ENCODE measurements at regions not wholly inside any gene's neighbourhood (a gene's known extent, or its start where the extent isn't known, plus 50 kb on each side); places are given as distances from the start of the nearest gene placed in this dataset.

DNA sequence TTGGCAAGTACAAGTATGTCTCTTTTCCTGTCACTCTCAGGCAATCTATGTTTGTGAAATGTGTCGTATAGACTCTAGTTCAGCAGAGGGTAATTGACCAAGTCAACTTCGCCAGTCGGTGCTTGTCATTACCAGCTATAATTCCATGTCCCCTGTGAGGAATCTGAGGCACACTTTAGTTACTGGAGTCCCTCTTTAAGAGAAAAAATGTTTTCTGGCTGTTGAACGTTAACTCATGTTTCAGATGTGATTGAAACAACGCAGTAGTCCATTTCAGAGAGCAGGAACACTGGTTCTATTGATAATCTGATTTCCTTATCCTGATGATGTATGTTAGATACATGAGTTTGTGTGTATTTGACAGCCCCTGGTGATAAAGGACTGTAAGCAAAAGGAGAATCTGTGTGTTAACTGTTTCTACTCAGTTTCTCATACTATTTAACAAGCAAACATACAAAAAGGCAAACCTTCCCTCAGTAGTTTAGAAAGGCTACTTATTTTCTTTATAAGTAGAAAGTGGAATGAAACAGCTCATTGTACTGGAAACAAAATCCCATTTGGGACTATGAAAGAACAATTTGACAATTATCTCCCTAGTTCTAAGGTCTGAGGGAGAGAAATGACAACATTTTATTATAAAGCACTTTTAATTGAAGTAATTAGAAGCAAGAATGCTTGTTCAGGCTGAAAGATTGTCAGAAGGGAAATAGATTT lies 161.1 kb upstream of the TRHDE start:
- no peaks in the 10 kb centered on the region for H3K27me3 ChIP-seq
- DNase-seq = no peak
- TF ChIP-seq POLR2AphosphoS5 (IDR thresholded peaks at IDR 0.05) = no peak
- no peak for TF ChIP-seq POLR2A (IDR thresholded peaks at IDR 0.05)
- no peak for TF ChIP-seq EP300 (IDR thresholded peaks at IDR 0.05)
- TF ChIP-seq, protein P1, sequence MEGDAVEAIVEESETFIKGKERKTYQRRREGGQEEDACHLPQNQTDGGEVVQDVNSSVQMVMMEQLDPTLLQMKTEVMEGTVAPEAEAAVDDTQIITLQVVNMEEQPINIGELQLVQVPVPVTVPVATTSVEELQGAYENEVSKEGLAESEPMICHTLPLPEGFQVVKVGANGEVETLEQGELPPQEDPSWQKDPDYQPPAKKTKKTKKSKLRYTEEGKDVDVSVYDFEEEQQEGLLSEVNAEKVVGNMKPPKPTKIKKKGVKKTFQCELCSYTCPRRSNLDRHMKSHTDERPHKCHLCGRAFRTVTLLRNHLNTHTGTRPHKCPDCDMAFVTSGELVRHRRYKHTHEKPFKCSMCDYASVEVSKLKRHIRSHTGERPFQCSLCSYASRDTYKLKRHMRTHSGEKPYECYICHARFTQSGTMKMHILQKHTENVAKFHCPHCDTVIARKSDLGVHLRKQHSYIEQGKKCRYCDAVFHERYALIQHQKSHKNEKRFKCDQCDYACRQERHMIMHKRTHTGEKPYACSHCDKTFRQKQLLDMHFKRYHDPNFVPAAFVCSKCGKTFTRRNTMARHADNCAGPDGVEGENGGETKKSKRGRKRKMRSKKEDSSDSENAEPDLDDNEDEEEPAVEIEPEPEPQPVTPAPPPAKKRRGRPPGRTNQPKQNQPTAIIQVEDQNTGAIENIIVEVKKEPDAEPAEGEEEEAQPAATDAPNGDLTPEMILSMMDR (IDR thresholded peaks at IDR 0.05) = no peak
- no peak overlapping the region for H3K27ac ChIP-seq
- H3K4me3 ChIP-seq = no peak overlapping the region
- no peaks in the 10 kb centered on the region for H3K36me3 ChIP-seq
- no peaks in the 10 kb centered on the region for H3K9me3 ChIP-seq
- intact Hi-C loops (cut with DNase I; ENCODE audit: low total_unique reads) = no loop called here
- no peaks in the 10 kb centered on the region for H3K4me1 ChIP-seq
- WGBS, 5 donors = 42 to 55% (median 52%) methylated on average over 5 of the region's 5 CpGs

DNA sequence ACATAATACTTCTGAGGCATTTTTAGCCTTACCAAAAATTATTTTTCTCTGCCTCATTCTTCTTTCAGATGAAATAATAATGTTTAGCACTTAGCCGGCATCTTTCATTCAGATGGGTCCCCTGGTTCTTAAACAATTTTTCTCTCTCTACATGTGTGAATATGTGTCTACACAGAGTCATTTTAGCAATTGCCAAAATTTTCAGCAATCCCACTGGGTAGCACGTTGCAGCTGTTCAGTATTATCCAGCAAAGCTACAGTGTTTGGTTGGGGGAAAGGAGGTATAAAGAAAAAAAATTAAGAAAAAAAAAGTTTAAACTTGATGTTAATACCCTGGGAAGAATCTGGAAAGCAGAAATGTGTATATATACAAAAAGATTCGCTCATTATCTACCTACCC lies 160.5 kb upstream of the TRHDE start:
- TF ChIP-seq POLR2A (IDR thresholded peaks at IDR 0.05) (no peak), POLR2AphosphoS5 (IDR thresholded peaks at IDR 0.05) (no peak), EP300 (IDR thresholded peaks at IDR 0.05) (no peak)
- TF ChIP-seq, protein P1 (IDR thresholded peaks at IDR 0.05) = no peak
- WGBS, 5 donors = 68 to 80% (median 75%) methylated on average over 3 of the region's 3 CpGs
- no peaks in the 10 kb centered on the region for H3K36me3 ChIP-seq
- no peaks in the 10 kb centered on the region for H3K9me3 ChIP-seq
- no peak overlapping the region for H3K4me3 ChIP-seq
- no peak for DNase-seq
- intact Hi-C loops (cut with DNase I; ENCODE audit: low total_unique reads) = no loop called here
- no peaks in the 10 kb centered on the region for H3K27me3 ChIP-seq
- H3K27ac ChIP-seq = no peak overlapping the region
- no peaks in the 10 kb centered on the region for H3K4me1 ChIP-seq

DNA sequence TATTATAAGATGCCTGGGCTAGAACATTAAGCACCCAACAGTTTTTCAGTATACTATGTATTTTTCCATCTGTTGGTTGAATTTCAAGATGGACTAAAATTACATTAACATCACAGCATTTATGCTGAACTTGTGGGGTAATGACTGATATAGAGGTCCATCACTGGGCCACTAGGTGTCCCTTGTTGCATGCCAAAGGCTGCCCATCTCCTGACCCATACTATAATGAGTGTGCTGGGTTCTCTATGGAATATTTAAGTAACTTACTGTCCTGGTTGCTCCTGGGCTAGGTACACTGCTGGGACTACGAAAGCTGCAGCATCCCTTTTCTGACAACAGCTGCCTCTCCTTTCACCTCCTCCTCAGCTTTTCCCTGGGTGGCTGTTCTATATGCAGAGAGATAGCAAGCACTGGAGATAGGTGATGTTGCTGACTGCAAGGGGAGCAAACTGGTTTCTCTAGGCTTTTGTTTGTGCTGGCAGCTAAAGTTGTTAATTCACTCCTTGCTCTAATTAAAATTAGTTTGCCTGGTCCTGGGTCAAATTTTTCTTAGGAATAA lies 138.6 kb upstream of the TRHDE start:
- Histone ChIP-seq H3K9me3 (no peaks in the 10 kb centered on the region), H3K27me3 (no peaks in the 10 kb centered on the region), H3K4me1 (no peaks in the 10 kb centered on the region), H3K4me3 (no peak overlapping the region), H3K27ac (no peak overlapping the region), H3K36me3 (no peaks in the 10 kb centered on the region)
- DNase-seq = no peak
- 53 to 81% (median 69%) methylated on average over 1 of the region's 1 CpG for WGBS, 5 donors
- intact Hi-C loops (cut with DNase I; ENCODE audit: low total_unique reads) = no loop called here
- TF ChIP-seq EP300 (IDR thresholded peaks at IDR 0.05) = no peak
- TF ChIP-seq, protein P1 (IDR thresholded peaks at IDR 0.05) = no peak
- no peak for TF ChIP-seq POLR2A (IDR thresholded peaks at IDR 0.05)
- no peak for TF ChIP-seq POLR2AphosphoS5 (IDR thresholded peaks at IDR 0.05)

DNA sequence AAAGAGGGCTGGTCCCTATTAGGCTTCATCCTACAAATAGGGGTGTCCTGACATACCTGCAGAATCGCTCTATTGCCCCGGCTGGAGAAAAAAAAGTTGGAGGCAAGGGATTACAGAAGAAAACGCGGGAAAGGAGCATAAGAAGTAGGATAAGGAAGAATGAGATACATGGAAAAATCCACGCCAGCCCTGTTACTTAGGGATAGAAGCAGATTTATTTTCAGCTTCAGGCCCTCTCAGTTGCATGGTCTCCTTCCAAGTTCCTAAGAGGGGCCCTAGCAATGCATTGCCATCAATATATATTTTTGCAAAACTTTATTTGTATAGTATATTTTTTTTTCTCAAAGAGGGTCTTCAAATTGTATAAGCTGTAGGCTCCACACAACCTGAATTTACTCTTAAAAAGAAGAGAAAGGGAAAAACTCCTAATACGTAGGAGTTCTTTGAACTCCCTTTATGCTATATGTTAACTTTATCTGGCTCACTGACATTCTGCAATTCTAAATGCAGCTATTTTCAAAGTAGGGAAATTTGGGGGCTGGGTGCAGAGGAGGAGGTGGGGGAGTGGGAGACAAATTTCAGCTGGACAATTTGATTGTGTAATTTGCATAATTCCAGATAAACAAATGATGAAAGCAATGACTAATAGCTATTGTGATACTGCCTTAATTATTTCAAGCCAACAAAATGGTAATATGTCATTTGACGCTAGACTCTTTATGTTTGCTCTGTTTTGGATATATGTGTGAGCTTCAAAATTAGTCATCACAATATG lies 137.7 kb upstream of the TRHDE start:
- H3K4me1 ChIP-seq = no peaks in the 10 kb centered on the region
- 69 to 78% (median 75%) methylated on average over 7 of the region's 7 CpGs for WGBS, 5 donors
- H3K9me3 ChIP-seq = no peaks in the 10 kb centered on the region
- no peaks in the 10 kb centered on the region for H3K36me3 ChIP-seq
- TF ChIP-seq, protein P1 (IDR thresholded peaks at IDR 0.05) = no peak
- no peak for TF ChIP-seq POLR2A (IDR thresholded peaks at IDR 0.05)
- TF ChIP-seq POLR2AphosphoS5 (IDR thresholded peaks at IDR 0.05) = no peak
- no peak for TF ChIP-seq EP300 (IDR thresholded peaks at IDR 0.05)
- no peak overlapping the region for H3K27ac ChIP-seq
- intact Hi-C loops (cut with DNase I; ENCODE audit: low total_unique reads) = no loop called here
- H3K4me3 ChIP-seq = no peak overlapping the region
- no peaks in the 10 kb centered on the region for H3K27me3 ChIP-seq
- peak in 1 of 2 donors; percentile 16 for DNase-seq
